PC-3 (cell line): ENCODE measurements at regions not wholly inside any gene's neighbourhood (a gene's known extent, or its start where the extent isn't known, plus 50 kb on each side); places are given as distances from the start of the nearest gene placed in this dataset.

Experiments used
- CTCF ChIP-seq: fragments of 300-600 bp; sonication (generic); conservative IDR thresholded peaks from 2 replicates; pipeline ENCODE4 v1.5.1; 2017; ENCODE audit warnings: antibody characterized with exemption, low read depth, mild to moderate bottlenecking, low read length
- EZH2 ChIP-seq: fragments of 300-600 bp; sonication (generic); IDR thresholded peaks from one replicate; pipeline ENCODE4 v1.6.1; 2017; ENCODE audit warnings: antibody characterized with exemption, mild to moderate bottlenecking, low read length; ENCODE audit not compliant: unreplicated experiment

- no peak for TF ChIP-seq CTCF
- no peak for TF ChIP-seq EZH2
These were observed 125.4 kb upstream of the VLDLR start for GRCh38 chr9:2496169-2496568.
